ENCODE measurements at regions not wholly inside any gene's neighbourhood (a gene's known extent, or its start where the extent isn't known, plus 50 kb on each side); places are given as distances from the start of the nearest gene placed in this dataset.

- TF ChIP-seq CTCF (IDR thresholded peaks at IDR 0.05): no peak
- no peak for TF ChIP-seq EP300 (IDR thresholded peaks at IDR 0.05)
- TF ChIP-seq POLR2A (IDR thresholded peaks at IDR 0.05): no peak
- no peak for TF ChIP-seq POLR2AphosphoS5 (IDR thresholded peaks at IDR 0.05)
Measured at GRCh38 chr12:60191271-60191670, 595.4 kb downstream of the SLC16A7 start.
